Anterior cingulate cortex (tissue), 58 donors: ENCODE measurements at regions not wholly inside any gene's neighbourhood (a gene's known extent, or its start where the extent isn't known, plus 50 kb on each side); places are given as distances from the start of the nearest gene placed in this dataset.

Experiments used
- DNase-seq, 58 donors: peaks; one replicate each; lab custom pipeline; 2025; lab: John Stamatoyannopoulos, UW

GRCh38 chr20:24828992-24829648 is 119.9 kb upstream of the CST7 start:
- DNase-seq = no peak

- DNase-seq = no peak
Measured at GRCh38 chr20:24829649-24830370, 119.3 kb upstream of the CST7 start.

- DNase-seq = no peak
Measured at GRCh38 chr20:24830649-24831048, 118.4 kb upstream of the CST7 start.

- no peak for DNase-seq
Measured at GRCh38 chr20:24831232-24831631, 117.8 kb upstream of the CST7 start.

- no peak for DNase-seq
Measured at GRCh38 chr20:24832518-24832917, 116.6 kb upstream of the CST7 start.

- no peak for DNase-seq
Measured at GRCh38 chr20:24833592-24833991, 115.5 kb upstream of the CST7 start.

GRCh38 chr20:24834310-24834709 is 114.8 kb upstream of the CST7 start:
- DNase-seq = no peak

GRCh38 chr20:24835195-24835594 is 113.9 kb upstream of the CST7 start:
- no peak for DNase-seq

GRCh38 chr20:24836041-24836533 is 113.0 kb upstream of the CST7 start:
- no peak for DNase-seq

- DNase-seq = no peak
Measured at GRCh38 chr20:24836661-24837299, 112.3 kb upstream of the CST7 start.

GRCh38 chr20:24837781-24838450 is 111.2 kb upstream of the CST7 start:
- no peak for DNase-seq

- peak in 4 of 58 donors; percentile 5 to 57 (median 16) for DNase-seq
Measured at GRCh38 chr20:24838546-24839535, 110.2 kb upstream of the CST7 start.

GRCh38 chr20:24840121-24840713 is 108.9 kb upstream of the CST7 start:
- no peak for DNase-seq

- DNase-seq = no peak
Measured at GRCh38 chr20:24842274-24842917, 106.7 kb upstream of the CST7 start.

GRCh38 chr20:24842918-24843715 is 106.0 kb upstream of the CST7 start:
- no peak for DNase-seq

- DNase-seq = no peak
Measured at GRCh38 chr20:24850176-24850575, 98.9 kb upstream of the CST7 start.

- DNase-seq = no peak
Measured at GRCh38 chr20:24851346-24852019, 97.6 kb upstream of the CST7 start.
